ENCODE measurements at regions not wholly inside any gene's neighbourhood (a gene's known extent, or its start where the extent isn't known, plus 50 kb on each side); places are given as distances from the start of the nearest gene placed in this dataset.

DNA sequence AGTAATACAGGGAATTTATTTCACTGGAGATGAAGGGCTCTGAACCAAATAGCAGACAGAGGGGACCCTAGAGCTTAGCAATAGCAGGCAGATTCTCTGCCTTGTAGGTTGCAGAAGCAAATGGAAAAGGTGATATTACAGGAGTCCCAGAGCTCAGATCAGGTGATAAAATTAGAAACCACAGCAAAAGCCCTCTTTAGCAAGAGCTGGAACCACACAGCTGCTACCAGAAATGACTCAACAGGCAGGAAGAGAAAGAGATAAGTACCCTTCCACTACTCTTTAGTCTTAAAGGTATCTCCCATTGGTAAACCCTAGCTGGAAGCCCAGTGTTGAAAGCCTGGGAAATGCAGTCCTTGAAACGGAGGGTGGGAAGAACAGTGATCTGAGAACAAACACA, 535.6 kb upstream of the GHITM start:
- DNase-seq, result peak; percentile 1

DNA sequence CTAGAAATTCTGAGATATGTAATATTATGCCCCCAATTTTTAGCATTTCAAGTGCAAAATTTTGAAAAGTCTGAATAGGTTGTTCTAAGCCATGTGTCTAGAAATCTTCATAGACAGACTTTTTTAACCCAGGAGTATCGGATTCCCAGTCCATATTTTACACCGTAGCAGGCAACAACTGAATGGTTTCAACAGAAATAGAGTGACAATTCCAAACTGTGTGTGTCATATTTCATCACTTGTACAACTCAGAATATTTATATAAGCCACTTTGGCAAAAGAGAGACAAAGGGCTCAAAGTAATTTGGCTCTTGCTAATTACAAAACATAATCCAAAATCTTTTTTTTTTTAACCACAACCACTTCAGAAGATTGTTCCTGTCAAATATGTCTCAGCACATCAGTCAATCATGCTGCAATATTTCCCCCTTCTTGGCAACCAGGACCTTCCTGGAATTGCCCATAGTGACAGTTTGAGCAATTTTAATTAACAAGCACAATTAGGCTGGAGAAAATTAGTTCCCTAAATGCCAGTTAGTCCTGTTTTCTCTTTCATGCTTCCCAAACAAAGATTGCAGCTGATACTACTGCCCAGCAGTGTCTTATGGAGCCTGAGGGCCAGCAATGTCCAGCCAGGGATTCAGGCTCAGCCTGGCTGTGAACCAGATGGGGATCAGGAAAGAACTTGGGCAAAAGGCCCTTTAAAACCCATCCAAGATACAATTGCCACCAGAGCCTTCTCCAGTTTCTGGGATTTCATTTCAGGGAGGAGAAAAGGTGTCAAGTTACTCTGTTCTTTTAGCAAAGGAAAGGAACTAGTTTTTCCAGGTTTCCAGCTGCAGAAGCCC, 533.3 kb upstream of the GHITM start:
- no peak for DNase-seq

- no peak for DNase-seq
These were observed 531.2 kb upstream of the GHITM start for GRCh38 chr10:83607959-83608745.

- DNase-seq, result no peak
These were observed 527.3 kb upstream of the GHITM start for GRCh38 chr10:83612050-83612449.

GRCh38 chr10:83612746-83613145, 526.6 kb upstream of the GHITM start:
- no peak for DNase-seq

GRCh38 chr10:83617172-83617571, 522.1 kb upstream of the GHITM start:
- no peak for DNase-seq

- DNase-seq, result no peak
These were observed 521.4 kb upstream of the GHITM start for GRCh38 chr10:83617692-83618545.

- DNase-seq, result no peak
These were observed 513.4 kb upstream of the GHITM start for GRCh38 chr10:83625831-83626360.

DNA sequence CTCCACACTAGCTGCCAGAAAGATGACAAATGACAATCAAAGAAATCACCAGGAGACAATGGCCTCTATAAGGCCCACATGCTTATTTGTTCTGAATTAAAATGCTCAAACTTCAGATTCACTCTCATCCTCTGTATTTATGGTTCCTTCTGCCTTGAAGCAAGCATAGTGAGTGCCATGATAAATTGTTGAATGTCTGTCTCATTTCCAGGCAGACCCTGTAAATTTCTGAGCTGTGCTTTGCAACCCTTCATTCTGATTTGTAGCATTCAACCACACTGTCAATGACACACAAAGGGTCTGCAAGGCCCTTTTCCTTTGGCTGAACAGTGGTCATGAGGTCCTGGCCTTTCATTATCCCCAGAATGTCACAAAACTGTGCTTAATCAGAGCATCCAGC, 506.6 kb upstream of the GHITM start:
- no peak for DNase-seq

- no peak for DNase-seq
These were observed 505.8 kb upstream of the GHITM start for GRCh38 chr10:83633547-83633946.

GRCh38 chr10:83636826-83637225, 502.5 kb upstream of the GHITM start:
- DNase-seq, result no peak

DNA sequence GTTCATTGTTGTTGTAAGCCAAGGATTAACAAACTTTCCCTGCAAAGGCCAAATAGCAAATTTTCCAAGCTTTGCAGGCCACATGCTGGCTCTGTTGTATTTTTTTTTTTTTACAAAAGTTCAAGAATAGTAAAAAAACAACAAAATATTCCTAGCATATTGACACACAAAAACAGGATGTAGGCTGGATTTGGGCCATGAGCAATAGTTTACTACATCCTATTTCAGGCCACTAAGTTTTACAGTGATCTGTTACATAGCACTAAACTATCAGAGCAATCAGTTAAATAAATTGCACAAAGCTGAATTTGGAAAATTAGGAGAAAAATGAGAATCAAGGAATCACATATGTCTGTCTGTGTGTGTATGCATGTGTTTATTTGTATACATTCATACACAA, 491.8 kb upstream of the GHITM start:
- DNase-seq, result no peak

- no peak for DNase-seq
These were observed 491.1 kb upstream of the GHITM start for GRCh38 chr10:83648201-83648600.

- DNase-seq, result no peak
These were observed 489.8 kb upstream of the GHITM start for GRCh38 chr10:83649471-83649870.

- no peak for DNase-seq
These were observed 484.6 kb upstream of the GHITM start for GRCh38 chr10:83654689-83655088.

- DNase-seq, result no peak
These were observed 482.4 kb upstream of the GHITM start for GRCh38 chr10:83656924-83657323.

DNA sequence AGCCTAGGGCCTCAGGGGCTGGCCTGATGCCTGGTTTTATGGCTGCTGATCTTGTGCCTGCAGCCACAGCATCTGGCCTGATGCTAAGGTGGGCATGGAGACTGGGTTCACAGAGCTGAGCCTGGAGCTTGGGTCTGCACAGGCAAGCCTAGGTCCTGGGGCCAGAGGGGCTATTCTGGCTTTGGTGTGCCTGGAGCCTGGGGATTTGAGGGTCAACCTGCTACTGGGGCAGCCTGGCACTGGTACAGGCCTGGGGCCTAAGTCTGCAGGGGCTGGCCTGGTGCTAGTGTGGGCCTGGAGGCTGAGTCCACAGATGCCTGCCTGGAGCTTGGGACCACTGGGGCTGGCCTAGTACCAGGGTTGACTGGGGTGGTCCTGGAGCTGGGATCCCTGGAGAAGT, 481.8 kb upstream of the GHITM start:
- DNase-seq, result no peak

GRCh38 chr10:83663918-83664317, 475.4 kb upstream of the GHITM start:
- no peak for DNase-seq

DNA sequence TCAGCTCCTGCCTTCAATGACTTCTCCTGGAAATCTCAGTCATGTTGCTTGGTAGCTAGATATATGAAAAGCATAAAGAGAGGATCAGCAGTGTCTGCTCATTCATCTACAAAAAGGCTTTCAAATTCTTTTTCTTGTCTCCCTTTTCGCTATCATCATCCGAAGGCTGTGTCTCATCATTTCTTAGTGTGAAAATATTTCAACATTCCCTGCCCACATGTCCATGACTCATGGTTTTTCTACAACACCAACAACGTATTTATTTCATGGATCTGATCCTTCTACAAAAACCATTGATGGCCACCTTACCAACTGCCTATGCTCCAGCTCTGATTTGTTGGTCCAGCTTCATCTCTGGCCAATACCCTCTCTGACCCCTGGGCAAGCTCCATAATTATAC, 472.5 kb upstream of the GHITM start:
- no peak for DNase-seq

DNA sequence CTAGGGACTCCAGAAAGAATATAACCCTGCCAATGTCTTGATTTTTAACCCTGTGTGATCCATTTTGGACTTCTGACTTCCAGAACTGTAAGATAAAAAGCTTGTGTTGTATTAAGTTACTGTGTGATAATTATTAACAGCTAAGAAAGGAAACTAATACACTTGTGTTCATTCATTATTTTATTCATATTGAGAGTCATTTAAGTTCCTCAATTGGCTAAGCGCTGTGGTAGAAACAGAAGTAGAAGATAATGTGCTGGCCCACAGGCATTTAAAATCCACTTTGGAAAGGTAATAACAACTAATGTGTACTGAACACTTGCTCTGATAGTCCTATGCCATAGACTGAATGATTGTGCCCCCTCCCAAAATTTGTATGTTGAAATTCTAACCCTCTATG, 471.7 kb upstream of the GHITM start:
- DNase-seq, result no peak

GRCh38 chr10:83673316-83673715, 466.0 kb upstream of the GHITM start:
- no peak for DNase-seq

DNA sequence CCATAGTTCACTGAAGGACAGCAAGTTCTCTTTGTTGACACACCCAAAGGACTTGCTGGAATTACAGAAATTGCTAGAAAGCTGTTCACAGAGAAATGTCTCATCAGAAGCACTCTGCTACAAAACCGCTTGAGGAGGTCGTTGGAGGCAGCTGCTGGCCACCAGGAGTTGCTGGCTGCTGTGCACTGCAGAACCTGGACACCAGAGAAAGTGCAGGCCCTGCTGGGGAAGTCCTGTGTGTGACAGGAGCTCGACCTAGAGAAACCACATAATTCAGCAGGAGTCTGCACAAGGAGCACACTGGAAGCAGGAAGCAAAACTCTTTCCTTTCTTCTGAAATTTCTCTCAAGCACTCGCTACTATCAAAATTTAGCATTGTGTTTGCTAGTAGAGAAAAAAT, 461.5 kb upstream of the GHITM start:
- DNase-seq, result no peak

GRCh38 chr10:83678850-83679249, 460.5 kb upstream of the GHITM start:
- no peak for DNase-seq

Measured in hematopoietic multipotent progenitor cell treated with erythropoietin and hydrocortisone succinate and interleukin-3 and kit ligand, for 4 days (in vitro differentiated cells).